Activated CD4-positive, alpha-beta T cell treated with anti-CD3 and anti-CD28 coated beads, Interleukin-2, amount 10 ng/mL, durations not matched to agents 24 days and 14 days (primary cell): ENCODE measurements at regions not wholly inside any gene's neighbourhood (a gene's known extent, or its start where the extent isn't known, plus 50 kb on each side); places are given as distances from the start of the nearest gene placed in this dataset.

Experiments
- DNase-seq: peaks from one replicate; pipeline ENCODE4 v3.0.0; 2022
- H3K27ac Mint-ChIP-seq: one replicate; pipeline ENCODE4 v1.8.0; 2022; ENCODE audit warnings: mild to moderate bottlenecking, mixed read lengths
- H3K27me3 Mint-ChIP-seq: one replicate; pipeline ENCODE4 v1.8.0; 2022; ENCODE audit warnings: mixed read lengths
- H3K36me3 Mint-ChIP-seq: one replicate; pipeline ENCODE4 v1.8.0; 2022; ENCODE audit warnings: low read depth, mild to moderate bottlenecking, mixed read lengths
- H3K4me1 Mint-ChIP-seq: one replicate; pipeline ENCODE4 v1.8.0; 2021; ENCODE audit warnings: mixed read lengths
- H3K4me3 Mint-ChIP-seq: one replicate; pipeline ENCODE4 v1.8.0; 2022; ENCODE audit warnings: mild to moderate bottlenecking, moderate library complexity, mixed read lengths
- H3K9me3 Mint-ChIP-seq: one replicate; pipeline ENCODE4 v1.8.0; 2021; ENCODE audit warnings: mixed read lengths
- intact Hi-C: fragments of 100-400 bp; cut with micrococcal nuclease; formaldehyde crosslinking; loops from one replicate; pipeline ENCODE4 v1.15.1; 2023

DNA sequence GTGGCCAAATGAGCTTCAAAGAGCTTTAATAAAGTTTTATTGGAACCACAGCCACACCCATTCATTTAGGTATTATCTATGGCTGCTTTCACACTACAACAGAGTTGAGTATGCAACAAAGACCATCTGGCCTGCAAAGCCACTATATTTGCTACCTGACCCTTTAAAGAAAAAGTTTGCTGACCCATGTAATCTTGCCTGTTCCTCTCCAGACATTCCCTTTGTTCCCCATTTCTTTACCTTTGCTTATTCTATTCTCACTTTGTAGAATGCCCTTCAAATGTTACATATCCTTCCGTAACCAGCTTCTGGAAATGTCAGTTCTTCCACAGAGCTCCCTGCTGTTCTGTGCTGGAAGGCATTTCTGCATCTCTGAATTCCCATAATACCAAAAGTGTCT, 320.2 kb downstream of the TLE1 start:
- Mint-ChIP-seq H3K9me3 (peaks cover 11% of the 10 kb centered on the region), H3K36me3 (no peaks in the 10 kb centered on the region), H3K4me3 (no peak overlapping the region), H3K27me3 (no peaks in the 10 kb centered on the region), H3K4me1 (no peaks in the 10 kb centered on the region), H3K27ac (no peak overlapping the region)
- no peak for DNase-seq
- intact Hi-C loops, result no loop called here

DNA sequence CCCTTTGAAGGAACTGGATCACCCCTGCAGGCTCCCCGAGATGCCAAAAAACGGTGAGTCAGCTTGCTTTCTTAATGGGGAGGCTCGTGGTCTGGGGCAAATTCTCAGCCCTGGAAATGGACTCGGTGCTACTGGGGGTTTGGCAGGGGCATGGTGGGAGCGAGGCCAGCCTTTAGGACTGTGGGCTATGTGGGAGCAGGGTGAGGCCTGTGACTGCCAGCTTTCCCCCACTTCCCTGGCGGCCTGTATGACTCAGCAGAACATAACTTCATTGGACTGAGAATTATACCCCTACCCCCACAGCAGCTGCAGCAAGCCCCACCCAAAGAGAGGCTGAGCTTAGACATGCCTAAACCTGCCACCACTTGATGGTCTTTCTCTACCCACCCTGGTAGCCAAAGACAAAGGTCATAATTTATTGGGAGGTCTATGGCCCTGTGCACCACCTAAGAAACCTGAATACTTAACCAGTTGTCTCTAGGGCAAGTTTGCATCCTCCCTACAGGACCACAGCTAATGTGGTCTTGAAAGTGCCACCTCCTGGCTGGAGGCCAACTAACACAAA, 325.3 kb downstream of the TLE1 start:
- Mint-ChIP-seq H3K9me3 (peaks cover 20% of the 10 kb centered on the region), H3K36me3 (no peaks in the 10 kb centered on the region)

DNA sequence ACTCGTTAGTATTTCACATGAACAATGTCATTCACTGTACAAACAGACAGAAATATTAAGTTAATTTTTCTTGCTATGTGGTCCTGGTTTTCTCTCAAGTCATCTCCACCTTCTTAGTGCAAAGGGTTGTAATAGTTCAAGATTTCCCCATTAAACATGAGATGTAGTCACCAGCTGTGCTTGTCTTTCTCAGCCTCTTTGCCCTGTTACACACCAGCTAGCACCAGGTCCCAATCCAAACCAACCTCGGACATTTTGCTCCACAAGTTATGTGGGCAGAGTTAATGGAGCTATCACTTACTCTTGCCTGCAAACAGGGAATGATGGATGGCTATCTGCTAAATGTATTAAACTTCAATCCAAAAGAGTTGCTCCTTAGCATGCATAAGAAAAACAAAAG, 328.1 kb downstream of the TLE1 start:
- no peaks in the 10 kb centered on the region for H3K27me3 Mint-ChIP-seq
- H3K27ac Mint-ChIP-seq, result no peak overlapping the region
- H3K4me1 Mint-ChIP-seq, result no peaks in the 10 kb centered on the region
- no peak for DNase-seq
- H3K36me3 Mint-ChIP-seq, result no peaks in the 10 kb centered on the region
- intact Hi-C loops, result no loop called here
- H3K4me3 Mint-ChIP-seq, result no peak overlapping the region
- H3K9me3 Mint-ChIP-seq, result peaks cover 19% of the 10 kb centered on the region

More for the DNA sequence above, 325.3 kb downstream of the TLE1 start:
- H3K27me3 Mint-ChIP-seq, result no peaks in the 10 kb centered on the region
- no peak for DNase-seq
- H3K27ac Mint-ChIP-seq, result no peak overlapping the region
- intact Hi-C loops, result no loop called here
- no peak overlapping the region for H3K4me3 Mint-ChIP-seq
- H3K4me1 Mint-ChIP-seq, result no peaks in the 10 kb centered on the region

DNA sequence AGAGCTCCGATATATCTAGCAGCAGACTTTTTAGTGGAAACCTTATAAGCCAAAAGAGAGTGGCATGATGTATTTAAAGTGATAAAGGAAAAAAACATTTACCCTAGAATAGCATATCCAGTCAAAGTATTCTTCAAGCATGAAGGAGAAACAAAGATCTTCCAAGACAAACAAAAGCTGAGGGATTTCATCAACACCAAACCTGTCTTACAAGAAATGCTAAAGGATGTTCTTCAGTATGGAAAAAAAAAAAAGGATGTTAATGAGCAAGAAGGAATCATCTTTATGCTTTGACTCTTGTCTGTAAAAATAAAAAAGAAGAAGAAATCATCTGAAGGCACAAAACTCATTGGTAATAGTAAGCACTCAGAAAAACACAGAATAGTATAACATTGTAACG, 338.2 kb downstream of the TLE1 start:
- H3K27me3 Mint-ChIP-seq, result no peaks in the 10 kb centered on the region
- no peak overlapping the region for H3K27ac Mint-ChIP-seq
- no peak for DNase-seq
- intact Hi-C loops, result no loop called here
- no peaks in the 10 kb centered on the region for H3K36me3 Mint-ChIP-seq
- H3K4me1 Mint-ChIP-seq, result no peaks in the 10 kb centered on the region
- no peak overlapping the region for H3K4me3 Mint-ChIP-seq
- H3K9me3 Mint-ChIP-seq, result no peaks in the 10 kb centered on the region

DNA sequence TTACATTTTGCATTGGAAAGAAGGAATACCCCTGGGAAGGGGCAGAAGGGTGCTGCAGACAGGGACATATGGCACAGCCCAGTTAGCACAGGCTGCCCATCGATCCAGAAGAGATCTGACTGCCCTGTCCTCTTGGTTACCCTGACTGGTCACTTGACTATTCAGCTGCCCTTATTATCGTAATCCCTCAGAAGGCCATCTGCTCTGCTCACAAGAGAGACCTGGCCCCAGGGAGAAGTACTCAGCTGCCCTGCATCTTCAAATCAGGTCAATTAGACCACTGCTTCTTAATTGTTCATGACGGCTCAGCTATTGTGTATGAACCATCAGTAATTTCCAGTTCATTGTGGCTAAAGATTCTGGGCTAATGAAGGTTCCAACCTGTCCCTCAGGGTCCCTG, 345.0 kb downstream of the TLE1 start:
- H3K4me1 Mint-ChIP-seq, result no peaks in the 10 kb centered on the region
- H3K27ac Mint-ChIP-seq, result no peak overlapping the region
- intact Hi-C loops, result no loop called here
- DNase-seq, result no peak
- no peaks in the 10 kb centered on the region for H3K27me3 Mint-ChIP-seq
- H3K9me3 Mint-ChIP-seq, result no peaks in the 10 kb centered on the region
- H3K4me3 Mint-ChIP-seq, result no peak overlapping the region
- H3K36me3 Mint-ChIP-seq, result no peaks in the 10 kb centered on the region

DNA sequence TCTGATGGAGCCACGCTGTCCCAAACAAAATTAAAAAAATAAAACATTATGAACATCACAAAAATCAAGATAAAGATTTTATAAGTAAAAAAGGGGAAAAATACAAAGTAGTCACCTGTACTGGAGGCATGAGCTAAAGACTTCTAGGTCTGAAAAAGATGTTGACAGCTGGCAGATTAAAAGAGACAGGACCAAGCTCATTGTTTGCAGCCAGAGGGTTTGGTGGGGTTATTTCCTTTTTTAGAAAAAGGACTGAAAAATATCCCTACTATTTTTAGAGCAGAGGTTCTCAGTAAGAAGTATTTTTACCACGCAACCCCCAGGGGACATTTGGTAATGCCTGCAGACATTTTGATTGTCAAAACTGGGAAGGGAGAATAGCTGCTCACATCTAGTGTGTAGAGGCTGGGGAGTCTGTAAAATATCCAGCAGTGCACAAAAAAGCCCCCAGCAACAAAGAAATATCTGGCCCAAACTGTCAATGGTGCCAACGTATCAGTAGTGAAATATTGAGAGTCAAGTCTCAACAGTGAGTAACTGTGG, 353.4 kb downstream of the TLE1 start:
- H3K27ac Mint-ChIP-seq, result no peak overlapping the region
- no peak overlapping the region for H3K4me3 Mint-ChIP-seq
- no peaks in the 10 kb centered on the region for H3K36me3 Mint-ChIP-seq
- H3K27me3 Mint-ChIP-seq, result no peaks in the 10 kb centered on the region
- H3K9me3 Mint-ChIP-seq, result peaks cover 7% of the 10 kb centered on the region
- no peaks in the 10 kb centered on the region for H3K4me1 Mint-ChIP-seq
- no peak for DNase-seq
- intact Hi-C loops, result no loop called here

DNA sequence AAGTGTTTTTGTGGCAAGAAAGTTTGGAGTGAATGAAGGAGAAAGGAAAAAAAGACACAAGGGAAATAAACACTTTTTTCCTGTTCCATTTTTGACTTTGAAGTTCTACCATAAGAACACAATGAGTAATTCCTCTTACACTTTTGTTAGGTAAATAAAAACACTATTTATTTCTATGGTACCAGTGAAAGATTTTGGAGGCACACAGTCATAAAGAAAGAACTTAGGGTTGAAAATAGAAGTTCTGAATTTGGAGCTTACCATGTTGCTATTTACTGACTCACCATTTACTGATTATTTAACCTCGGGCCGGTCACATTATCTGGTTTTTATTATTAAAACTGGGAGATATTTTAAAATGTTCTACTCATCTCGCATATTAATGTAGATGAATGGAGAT, 367.8 kb downstream of the TLE1 start:
- Mint-ChIP-seq H3K27ac (no peak overlapping the region), H3K4me3 (no peak overlapping the region), H3K27me3 (no peaks in the 10 kb centered on the region), H3K36me3 (no peaks in the 10 kb centered on the region), H3K9me3 (peaks cover 12% of the 10 kb centered on the region), H3K4me1 (no peaks in the 10 kb centered on the region)
- DNase-seq, result no peak
- intact Hi-C loops, result no loop called here

DNA sequence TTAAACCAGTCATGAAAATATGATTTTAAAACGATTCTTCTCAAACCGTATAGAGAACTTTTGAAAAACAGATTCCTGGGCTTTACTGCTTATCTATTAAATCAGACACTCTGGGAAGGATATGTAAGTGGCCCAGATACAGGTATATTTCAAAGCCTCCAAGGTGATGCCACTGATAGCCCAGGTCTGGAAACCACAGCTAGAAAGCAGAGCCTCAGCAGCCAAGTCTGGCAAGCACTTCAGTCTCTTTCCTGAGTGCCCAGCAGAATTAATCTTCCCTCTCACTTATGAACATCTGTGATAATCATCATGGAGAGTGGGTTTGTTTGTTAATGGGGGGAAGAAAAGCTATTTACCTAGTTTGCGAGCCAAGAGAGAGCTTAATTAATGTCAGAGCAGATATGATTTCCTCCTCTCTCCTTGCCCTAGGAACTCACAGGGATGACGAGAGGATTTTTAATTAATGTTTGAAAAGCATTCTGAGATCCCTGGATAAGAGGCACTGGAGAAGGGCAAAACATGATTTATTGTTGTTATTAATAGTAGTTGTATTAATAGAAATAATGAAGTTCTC, 368.4 kb downstream of the TLE1 start:
- H3K4me3 Mint-ChIP-seq, result no peak overlapping the region
- H3K27ac Mint-ChIP-seq, result no peak overlapping the region
- no peak for DNase-seq
- no peaks in the 10 kb centered on the region for H3K4me1 Mint-ChIP-seq
- intact Hi-C loops, result no loop called here
- peaks cover 10% of the 10 kb centered on the region for H3K9me3 Mint-ChIP-seq
- no peaks in the 10 kb centered on the region for H3K36me3 Mint-ChIP-seq
- H3K27me3 Mint-ChIP-seq, result no peaks in the 10 kb centered on the region

DNA sequence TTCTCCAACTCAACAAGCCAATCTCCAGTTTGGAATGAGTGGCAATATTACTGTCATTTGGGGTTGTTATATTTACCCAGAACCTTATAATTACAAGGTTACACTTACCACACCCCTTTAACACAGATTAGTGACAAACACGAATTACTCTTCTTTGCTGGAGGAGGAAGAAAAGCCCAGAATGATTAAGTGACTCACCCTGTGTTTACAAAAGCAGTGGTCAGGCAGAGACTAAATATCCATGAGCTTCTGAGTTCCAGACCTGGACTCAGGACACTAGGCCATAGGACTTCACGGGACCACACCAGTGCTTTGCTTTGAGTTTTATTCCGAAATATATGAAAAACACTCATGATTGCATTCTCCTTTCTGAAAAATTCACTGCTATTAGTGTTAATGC, 370.8 kb downstream of the TLE1 start:
- H3K27ac Mint-ChIP-seq, result no peak overlapping the region
- no peak for DNase-seq
- intact Hi-C loops, result no loop called here
- H3K9me3 Mint-ChIP-seq, result peaks cover 11% of the 10 kb centered on the region
- H3K27me3 Mint-ChIP-seq, result no peaks in the 10 kb centered on the region
- no peak overlapping the region for H3K4me3 Mint-ChIP-seq
- H3K36me3 Mint-ChIP-seq, result no peaks in the 10 kb centered on the region
- no peaks in the 10 kb centered on the region for H3K4me1 Mint-ChIP-seq

DNA sequence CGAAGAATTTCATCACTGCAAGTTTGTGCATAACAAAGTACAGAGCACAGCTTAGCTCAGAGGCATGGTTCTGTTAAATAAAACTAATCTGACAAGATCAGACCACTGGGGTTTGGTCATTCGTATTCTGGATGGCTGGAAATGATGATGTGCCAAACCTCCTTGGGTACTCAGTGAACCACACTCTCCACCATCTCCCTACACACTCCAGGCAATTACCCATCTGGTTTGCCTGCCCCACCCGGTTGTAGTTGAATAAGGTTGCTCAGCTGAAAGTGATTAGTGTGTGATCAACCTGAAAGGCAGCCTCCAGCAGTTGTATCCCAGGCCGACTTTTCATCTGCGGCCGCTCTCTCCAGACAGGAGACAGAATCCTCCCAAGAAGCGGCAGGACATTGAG, 371.4 kb downstream of the TLE1 start:
- DNase-seq, result no peak
- H3K27ac Mint-ChIP-seq, result no peak overlapping the region
- H3K4me3 Mint-ChIP-seq, result no peak overlapping the region
- no peaks in the 10 kb centered on the region for H3K27me3 Mint-ChIP-seq
- H3K4me1 Mint-ChIP-seq, result no peaks in the 10 kb centered on the region
- peaks cover 7% of the 10 kb centered on the region for H3K9me3 Mint-ChIP-seq
- no peaks in the 10 kb centered on the region for H3K36me3 Mint-ChIP-seq
- intact Hi-C loops, result no loop called here

DNA sequence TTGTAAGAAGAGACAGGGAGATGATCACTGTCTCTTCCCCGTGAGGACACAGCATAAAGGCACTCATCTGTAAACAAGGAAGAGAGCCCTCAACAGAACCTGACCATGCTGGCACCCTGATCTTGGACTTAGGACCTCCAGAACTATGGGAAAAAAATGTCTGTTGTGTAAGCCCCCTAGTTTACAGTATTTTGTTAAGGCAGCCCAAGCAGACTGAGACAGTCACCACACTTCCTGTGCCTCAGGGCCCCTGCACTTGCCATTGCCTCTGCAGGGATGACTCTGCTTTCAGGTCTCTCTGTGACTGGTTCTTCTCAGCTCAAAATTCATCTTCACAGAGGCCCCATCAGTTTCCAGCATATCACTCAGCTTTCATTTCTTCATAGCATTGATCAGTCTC, 372.1 kb downstream of the TLE1 start:
- H3K4me3 Mint-ChIP-seq, result no peak overlapping the region
- no peaks in the 10 kb centered on the region for H3K36me3 Mint-ChIP-seq
- no peak overlapping the region for H3K27ac Mint-ChIP-seq
- peaks cover 7% of the 10 kb centered on the region for H3K9me3 Mint-ChIP-seq
- H3K27me3 Mint-ChIP-seq, result no peaks in the 10 kb centered on the region
- DNase-seq, result no peak
- intact Hi-C loops, result no loop called here
- no peaks in the 10 kb centered on the region for H3K4me1 Mint-ChIP-seq

DNA sequence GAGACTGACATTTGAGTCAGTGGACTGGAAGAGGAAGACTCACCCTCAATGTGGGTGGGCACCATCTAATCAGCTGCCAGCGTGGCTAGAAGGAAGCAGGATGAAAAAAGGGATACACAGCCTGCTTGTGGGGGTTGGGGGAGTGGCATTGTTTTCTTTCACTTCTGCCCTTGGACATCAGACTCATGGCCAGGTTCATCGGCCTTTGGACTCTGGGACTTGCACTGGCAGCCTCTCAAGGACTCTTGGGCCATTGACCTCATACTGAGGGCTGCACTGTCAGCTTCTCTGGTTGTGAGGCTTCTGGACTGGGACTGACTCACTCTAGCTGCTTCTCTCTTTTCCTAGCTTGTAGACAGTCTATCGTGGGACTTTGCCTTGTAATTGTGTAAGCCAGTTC, 374.9 kb downstream of the TLE1 start:
- DNase-seq, result no peak
- H3K4me3 Mint-ChIP-seq, result no peak overlapping the region
- H3K36me3 Mint-ChIP-seq, result no peaks in the 10 kb centered on the region
- H3K27ac Mint-ChIP-seq, result no peak overlapping the region
- peaks cover 14% of the 10 kb centered on the region for H3K9me3 Mint-ChIP-seq
- intact Hi-C loops, result no loop called here
- H3K27me3 Mint-ChIP-seq, result no peaks in the 10 kb centered on the region
- no peaks in the 10 kb centered on the region for H3K4me1 Mint-ChIP-seq

DNA sequence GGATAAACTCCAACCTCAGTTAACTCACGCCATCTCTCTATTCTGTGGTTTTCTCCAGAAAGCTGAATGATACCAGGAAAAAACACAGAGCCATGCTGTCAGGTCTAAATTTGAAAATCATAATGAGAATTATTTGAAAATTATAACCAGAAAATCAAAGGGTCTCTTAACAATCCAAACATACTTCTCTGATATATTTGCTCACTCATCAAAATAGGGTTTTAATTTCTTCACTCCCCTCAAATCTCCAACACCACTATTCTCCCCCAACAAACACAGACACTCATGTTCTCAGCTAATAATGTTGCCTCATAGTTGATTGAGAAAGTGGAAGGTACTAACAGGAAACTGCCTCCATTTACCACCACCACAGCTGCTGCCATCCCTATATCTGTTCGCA, 375.5 kb downstream of the TLE1 start:
- H3K27ac Mint-ChIP-seq, result no peak overlapping the region
- no peaks in the 10 kb centered on the region for H3K36me3 Mint-ChIP-seq
- H3K27me3 Mint-ChIP-seq, result no peaks in the 10 kb centered on the region
- H3K9me3 Mint-ChIP-seq, result peaks cover 14% of the 10 kb centered on the region
- H3K4me1 Mint-ChIP-seq, result no peaks in the 10 kb centered on the region
- H3K4me3 Mint-ChIP-seq, result no peak overlapping the region
- intact Hi-C loops, result no loop called here
- DNase-seq, result no peak

DNA sequence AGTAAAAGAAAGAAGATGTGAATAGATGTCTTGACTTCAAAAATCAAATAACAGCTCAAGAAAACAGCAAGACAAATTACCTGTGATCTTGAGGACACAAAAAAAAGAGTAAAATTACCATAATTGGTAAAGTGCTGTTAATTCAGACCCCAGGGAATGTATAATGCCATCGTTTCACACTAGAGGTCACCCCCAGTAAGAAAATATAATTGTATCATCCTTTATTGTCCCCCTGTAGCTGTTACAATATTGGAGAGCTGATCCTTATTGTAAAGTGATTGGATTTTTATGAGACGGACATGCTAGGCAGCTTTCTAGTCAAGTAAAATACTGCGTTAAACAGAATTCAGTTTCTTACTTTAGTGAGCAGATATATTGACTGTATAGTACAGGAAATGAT, 377.0 kb downstream of the TLE1 start:
- no peaks in the 10 kb centered on the region for H3K36me3 Mint-ChIP-seq
- no peak for DNase-seq
- H3K27me3 Mint-ChIP-seq, result no peaks in the 10 kb centered on the region
- no peak overlapping the region for H3K4me3 Mint-ChIP-seq
- no peaks in the 10 kb centered on the region for H3K4me1 Mint-ChIP-seq
- H3K27ac Mint-ChIP-seq, result no peak overlapping the region
- H3K9me3 Mint-ChIP-seq, result peaks cover 14% of the 10 kb centered on the region
- intact Hi-C loops, result no loop called here

DNA sequence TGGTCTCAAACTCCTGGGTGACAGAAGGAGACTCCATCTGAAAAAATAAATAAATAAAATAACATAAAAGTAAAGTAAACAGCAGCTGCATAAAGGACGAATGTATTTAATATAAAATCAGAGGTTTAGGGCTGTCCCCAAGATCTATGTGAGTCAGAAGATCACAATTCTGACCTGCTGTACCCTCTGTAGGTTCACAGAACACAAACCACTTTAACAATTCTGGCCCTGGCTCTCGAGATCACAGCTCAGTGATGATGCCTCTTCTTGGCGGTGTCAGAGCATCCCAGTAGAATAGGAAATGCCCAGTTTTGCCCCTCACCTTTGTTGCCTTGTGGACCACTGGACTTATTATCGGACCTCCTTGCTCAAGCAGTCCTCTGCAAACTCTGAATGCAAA, 380.9 kb downstream of the TLE1 start:
- H3K27ac Mint-ChIP-seq, result no peak overlapping the region
- no peak overlapping the region for H3K4me3 Mint-ChIP-seq
- H3K27me3 Mint-ChIP-seq, result no peaks in the 10 kb centered on the region
- no peak for DNase-seq
- intact Hi-C loops, result no loop called here
- H3K36me3 Mint-ChIP-seq, result no peaks in the 10 kb centered on the region
- H3K4me1 Mint-ChIP-seq, result no peaks in the 10 kb centered on the region
- H3K9me3 Mint-ChIP-seq, result peaks cover 8% of the 10 kb centered on the region
